Nephron (organoid): ENCODE measurements at regions not wholly inside any gene's neighbourhood (a gene's known extent, or its start where the extent isn't known, plus 50 kb on each side); places are given as distances from the start of the nearest gene placed in this dataset.

Experiments
- H3K27ac Mint-ChIP-seq, 3 experiments: 2 replicates each; pipeline ENCODE4 v1.8.0; 2020; ENCODE audit warnings: mixed read lengths in 3 of 3, mild to moderate bottlenecking in 2 of 3, moderate library complexity in 1 of 3
- H3K27me3 Mint-ChIP-seq: 2 replicates; pipeline ENCODE4 v1.8.0; 2021; ENCODE audit warnings: low read depth, mild to moderate bottlenecking, moderate library complexity, mixed read lengths
- H3K36me3 Mint-ChIP-seq: 2 replicates; pipeline ENCODE4 v1.8.0; 2020; ENCODE audit warnings: low read depth, mixed read lengths
- H3K4me1 Mint-ChIP-seq: 2 replicates; pipeline ENCODE4 v1.8.0; 2020; ENCODE audit warnings: mixed read lengths
- H3K4me3 Mint-ChIP-seq, 3 experiments: 2 replicates each; pipeline ENCODE4 v1.8.0; 2020; ENCODE audit warnings: mild to moderate bottlenecking in 3 of 3, mixed read lengths in 3 of 3, moderate library complexity in 2 of 3
- H3K9me3 Mint-ChIP-seq: 2 replicates; pipeline ENCODE4 v1.8.0; 2020; ENCODE audit warnings: mixed read lengths
- CTCF ChIP-seq, 3 experiments: fragments of 200-600 bp; sonication (generic); IDR thresholded peaks; one replicate each; pipeline ENCODE4 v1.5.0; 2021; ENCODE audit warnings: antibody characterized with exemption in 3 of 3; ENCODE audit not compliant: unreplicated experiment in 3 of 3

- TF ChIP-seq CTCF (IDR thresholded peaks at IDR 0.05; ENCODE audit: unreplicated experiment in 3 of 3) = no peak
- no peaks in the 10 kb centered on the region for H3K36me3 Mint-ChIP-seq
- no peak overlapping the region for H3K27ac Mint-ChIP-seq
- H3K27me3 Mint-ChIP-seq = no peaks in the 10 kb centered on the region
- no peak overlapping the region for H3K4me3 Mint-ChIP-seq
- no peaks in the 10 kb centered on the region for H3K9me3 Mint-ChIP-seq
- H3K4me1 Mint-ChIP-seq = no peaks in the 10 kb centered on the region
These were observed 661.5 kb upstream of the NUDT12 start for GRCh38 chr5:104223885-104224773.

GRCh38 chr5:104218200-104218599, 655.6 kb upstream of the NUDT12 start:
- Mint-ChIP-seq H3K27me3 (no peaks in the 10 kb centered on the region), H3K27ac (no peak overlapping the region), H3K4me1 (no peaks in the 10 kb centered on the region), H3K4me3 (no peak overlapping the region), H3K9me3 (no peaks in the 10 kb centered on the region), H3K36me3 (no peaks in the 10 kb centered on the region)
- TF ChIP-seq CTCF (IDR thresholded peaks at IDR 0.05; ENCODE audit: unreplicated experiment in 3 of 3) = no peak

- Mint-ChIP-seq H3K36me3 (no peaks in the 10 kb centered on the region), H3K27me3 (no peaks in the 10 kb centered on the region), H3K4me1 (no peaks in the 10 kb centered on the region), H3K9me3 (no peaks in the 10 kb centered on the region), H3K27ac (no peak overlapping the region), H3K4me3 (no peak overlapping the region)
- no peak for TF ChIP-seq CTCF (IDR thresholded peaks at IDR 0.05; ENCODE audit: unreplicated experiment in 3 of 3)
These were observed 650.6 kb upstream of the NUDT12 start for GRCh38 chr5:104213216-104213615.

- Mint-ChIP-seq H3K4me1 (no peaks in the 10 kb centered on the region), H3K36me3 (no peaks in the 10 kb centered on the region), H3K4me3 (no peak overlapping the region), H3K27me3 (no peaks in the 10 kb centered on the region), H3K9me3 (no peaks in the 10 kb centered on the region), H3K27ac (no peak overlapping the region)
- TF ChIP-seq CTCF (IDR thresholded peaks at IDR 0.05; ENCODE audit: unreplicated experiment in 3 of 3) = no peak
These were observed 637.2 kb upstream of the NUDT12 start for GRCh38 chr5:104199771-104200170.

- Mint-ChIP-seq H3K9me3 (no peaks in the 10 kb centered on the region), H3K36me3 (no peaks in the 10 kb centered on the region), H3K4me1 (no peaks in the 10 kb centered on the region), H3K27me3 (no peaks in the 10 kb centered on the region), H3K27ac (no peak overlapping the region), H3K4me3 (no peak overlapping the region)
- no peak for TF ChIP-seq CTCF (IDR thresholded peaks at IDR 0.05; ENCODE audit: unreplicated experiment in 3 of 3)
These were observed 635.6 kb upstream of the NUDT12 start for GRCh38 chr5:104198156-104198555.

GRCh38 chr5:104189909-104190308, 627.3 kb upstream of the NUDT12 start:
- peaks cover 26% of the 10 kb centered on the region for H3K9me3 Mint-ChIP-seq
- peaks cover 7% of the 10 kb centered on the region for H3K36me3 Mint-ChIP-seq
- no peak for TF ChIP-seq CTCF (IDR thresholded peaks at IDR 0.05; ENCODE audit: unreplicated experiment in 3 of 3)
- no peak overlapping the region for H3K27ac Mint-ChIP-seq
- no peak overlapping the region for H3K4me3 Mint-ChIP-seq
- no peaks in the 10 kb centered on the region for H3K27me3 Mint-ChIP-seq
- H3K4me1 Mint-ChIP-seq = no peaks in the 10 kb centered on the region
